ENCODE measurements at regions not wholly inside any gene's neighbourhood (a gene's known extent, or its start where the extent isn't known, plus 50 kb on each side); places are given as distances from the start of the nearest gene placed in this dataset.

GRCh38 chr4:78693777-78694456 is 82.2 kb upstream of the BMP2K start:
- Histone ChIP-seq H4K91ac (ENCODE audit: insufficient read length, low read depth, low read length) (no peak overlapping the region), H4K20me1 (ENCODE audit: control insufficient read depth, insufficient read depth, insufficient read length) (no peaks in the 10 kb centered on the region), H2BK5ac (ENCODE audit: insufficient read length, low read length) (no peak overlapping the region), H3K14ac (ENCODE audit: insufficient read depth, low read length) (no peak overlapping the region), H3K4ac (ENCODE audit: low read depth, low read length) (no peak overlapping the region), H3K9ac (ENCODE audit: extremely low read depth, insufficient read length, low read length) (no peak overlapping the region), H3K18ac (ENCODE audit: insufficient read length, low read depth, low read length) (no peak overlapping the region), H3K4me2 (ENCODE audit: insufficient read depth, insufficient read length, low read length) (no peak overlapping the region), H4K8ac (replicated peaks; ENCODE audit: insufficient read length, low read depth, low read length) (no peak overlapping the region), H2AFZ (ENCODE audit: low read length) (no peak overlapping the region), H2AK5ac (ENCODE audit: insufficient read length, low read length) (no peak overlapping the region), H2BK20ac (ENCODE audit: low read depth, low read length, poor library complexity, severe bottlenecking) (no peak overlapping the region), H3K27me3 (ENCODE audit: insufficient read depth, low read length) (no peaks in the 10 kb centered on the region), H3K4me1 (ENCODE audit: insufficient read depth, low read length) (peaks cover 3% of the 10 kb centered on the region; the same call in 1 of the 2 replicates), H3K9me3 (ENCODE audit: control insufficient read depth, low read depth, low read length) (no peaks in the 10 kb centered on the region), H2BK120ac (ENCODE audit: low read depth, low read length, poor library complexity, severe bottlenecking) (no peak overlapping the region), H3T11ph (ENCODE audit: low read length) (no peak overlapping the region), H3K56ac (ENCODE audit: insufficient read length, low read depth, low read length) (no peak overlapping the region), H3K79me1 (ENCODE audit: insufficient read depth, low read depth, low read length, poor library complexity, severe bottlenecking) (no peaks in the 10 kb centered on the region), H4K5ac (ENCODE audit: insufficient read length, low read depth, low read length) (no peak overlapping the region), H3K27ac (ENCODE audit: insufficient read length, low read depth, low read length) (no peak overlapping the region), H2BK12ac (ENCODE audit: insufficient read length, low read depth, low read length) (no peak overlapping the region), H3K23ac (ENCODE audit: insufficient read length, low read depth, low read length) (no peak overlapping the region), H3K23me2 (ENCODE audit: insufficient read length, low read depth, low read length, poor library complexity, severe bottlenecking) (no peaks in the 10 kb centered on the region), H2BK15ac (ENCODE audit: low read depth, low read length) (no peak overlapping the region), H3K79me2 (ENCODE audit: insufficient read depth, low read length) (no peaks in the 10 kb centered on the region)
- no peak for DNase-seq
- H3K27ac Mint-ChIP-seq: no peak overlapping the region
- H3K9me3 Mint-ChIP-seq: no peaks in the 10 kb centered on the region
- H3K27me3 Mint-ChIP-seq (ENCODE audit: low read depth): no peaks in the 10 kb centered on the region; the same call in 1 of the 2 replicates
- H3K36me3 Mint-ChIP-seq (ENCODE audit: insufficient read depth in 1 of 3, low read depth in 3 of 3): no peaks in the 10 kb centered on the region
- WGBS (ENCODE audit: extremely low coverage, insufficient read length, low lambda C conversion rate): no CpG with 5 or more reads among the region's 2 CpGs
- peaks cover 0 to 11% of the 10 kb centered on the region in 2 experiments; a peak in 2 of 4 replicates for H3K4me1 Mint-ChIP-seq
- no peak overlapping the region for H3K4me3 Mint-ChIP-seq
- no peak for TF ChIP-seq CTCF (conservative IDR thresholded peaks at IDR 0.05)
